GM23338 (cell line): ENCODE measurements at regions not wholly inside any gene's neighbourhood (a gene's known extent, or its start where the extent isn't known, plus 50 kb on each side); places are given as distances from the start of the nearest gene placed in this dataset.

Experiments used
- POLR2AphosphoS5 ChIP-seq: IDR thresholded peaks from 2 replicates; pipeline ENCODE4 v1.6.1; 2016; ENCODE audit warnings: antibody characterized with exemption, low read depth
- STAT1 ChIP-seq: IDR thresholded peaks from one replicate; pipeline ENCODE4 v1.6.1; 2016; ENCODE audit warnings: antibody characterized with exemption; ENCODE audit not compliant: unreplicated experiment
- ZNF331 ChIP-seq: fragments of 250-450 bp; sonication (Bioruptor Pico); IDR thresholded peaks from 2 replicates; pipeline ENCODE4 v1.5.0; 2020; ENCODE audit warnings: low read depth, mild to moderate bottlenecking, moderate library complexity
- TF ChIP-seq, protein P1 (sequence below), 2 experiments: fragments of 200-600 bp in 1 of 2; sonication (generic) in 1 of 2; conservative IDR thresholded peaks; 2 replicates each; pipeline versions ENCODE4 v1.5.1 to v1.6.1; 2016 to 2017; ENCODE audit warnings: antibody characterized with exemption in 2 of 2, low read depth in 2 of 2, mild to moderate bottlenecking in 2 of 2, moderate library complexity in 1 of 2

GRCh38 chr7:35749556-35749955 lies 51.3 kb upstream of the SEPTIN7 start (continued):
- no peak for TF ChIP-seq ZNF331 (CRISPR knock-in tag)
- no peak for TF ChIP-seq STAT1
- TF ChIP-seq POLR2AphosphoS5 = no peak
- TF ChIP-seq, protein P1, sequence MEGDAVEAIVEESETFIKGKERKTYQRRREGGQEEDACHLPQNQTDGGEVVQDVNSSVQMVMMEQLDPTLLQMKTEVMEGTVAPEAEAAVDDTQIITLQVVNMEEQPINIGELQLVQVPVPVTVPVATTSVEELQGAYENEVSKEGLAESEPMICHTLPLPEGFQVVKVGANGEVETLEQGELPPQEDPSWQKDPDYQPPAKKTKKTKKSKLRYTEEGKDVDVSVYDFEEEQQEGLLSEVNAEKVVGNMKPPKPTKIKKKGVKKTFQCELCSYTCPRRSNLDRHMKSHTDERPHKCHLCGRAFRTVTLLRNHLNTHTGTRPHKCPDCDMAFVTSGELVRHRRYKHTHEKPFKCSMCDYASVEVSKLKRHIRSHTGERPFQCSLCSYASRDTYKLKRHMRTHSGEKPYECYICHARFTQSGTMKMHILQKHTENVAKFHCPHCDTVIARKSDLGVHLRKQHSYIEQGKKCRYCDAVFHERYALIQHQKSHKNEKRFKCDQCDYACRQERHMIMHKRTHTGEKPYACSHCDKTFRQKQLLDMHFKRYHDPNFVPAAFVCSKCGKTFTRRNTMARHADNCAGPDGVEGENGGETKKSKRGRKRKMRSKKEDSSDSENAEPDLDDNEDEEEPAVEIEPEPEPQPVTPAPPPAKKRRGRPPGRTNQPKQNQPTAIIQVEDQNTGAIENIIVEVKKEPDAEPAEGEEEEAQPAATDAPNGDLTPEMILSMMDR (conservative IDR thresholded peaks at IDR 0.05; ENCODE audit: low read depth in 2 of 2) = no peak
